Body of pancreas (tissue), 4 donors: ENCODE measurements at regions not wholly inside any gene's neighbourhood (a gene's known extent, or its start where the extent isn't known, plus 50 kb on each side); places are given as distances from the start of the nearest gene placed in this dataset.

Source experiments
- ATAC-seq: fragments of 150-250 bp; one replicate; pipeline ENCODE4 v1.9.1; 2016
- DNase-seq, 4 donors: peaks; one replicate each; pipeline ENCODE4 v3.0.0-alpha.2; 2019
- H3K27ac ChIP-seq, 4 donors: fragments of 200-600 bp; sonication (generic); 1 replicate in 3 of 4; 2 replicates in 1 of 4; pipeline versions ENCODE4 v1.5.1 to v1.6.1; 2016 to 2019; ENCODE audit warnings: mild to moderate bottlenecking in 1 of 4, mixed read lengths in 1 of 4, moderate library complexity in 1 of 4
- H3K27me3 ChIP-seq, 2 donors: fragments of 200-600 bp; sonication (generic); one replicate each; pipeline ENCODE4 v1.6.0; 2016; ENCODE audit warnings: mild to moderate bottlenecking in 1 of 2
- H3K36me3 ChIP-seq, 2 donors: fragments of 200-600 bp; sonication (generic); replicated peaks in 1 of 2; 2 replicates each; pipeline ENCODE4 v1.5.1; 2016; ENCODE audit warnings: low read depth in 2 of 2; ENCODE audit not compliant: insufficient read depth in 1 of 2
- H3K4me1 ChIP-seq: fragments of 200-600 bp; sonication (generic); one replicate; pipeline ENCODE4 v1.6.0; 2016
- H3K4me3 ChIP-seq, 2 donors: fragments of 200-600 bp; sonication (generic); 1 replicate in 1 of 2; 2 replicates in 1 of 2; pipeline ENCODE4 v1.5.1; 2016 to 2019
- H3K9me3 ChIP-seq, 3 donors: fragments of 200-600 bp; sonication (generic); 1 replicate in 2 of 3; 2 replicates in 1 of 3; pipeline ENCODE4 v1.5.1; 2016
- CTCF ChIP-seq, 7 experiments: fragments of 450-650 bp in 4 of 7; fragments of 200-600 bp in 3 of 7; sonication (generic) in 3 of 7; IDR thresholded peaks; one replicate each; pipeline ENCODE4 v1.5.1; 2016 to 2019; ENCODE audit warnings: antibody characterized with exemption in 7 of 7
- POLR2A ChIP-seq, 3 donors: fragments of 450-650 bp; IDR thresholded peaks; one replicate each; pipeline ENCODE4 v1.6.1; 2016; ENCODE audit warnings: antibody characterized with exemption in 3 of 3, mild to moderate bottlenecking in 2 of 3
- whole genome bisulfite sequencing, 2 donors: methylation state at CpG; one replicate each; pipeline ENCODE4 v1.1.5; 2017; 5-methylcytosine and 5-hydroxymethylcytosine counted together
- intact Hi-C: fragments of 100-400 bp; cut with DNase I; formaldehyde crosslinking; loops from one replicate; pipeline ENCODE4 v1.15.1; 2023

GRCh38 chr11:69406060-69406459 is 75.4 kb upstream of the LINC01488 start:
- DNase-seq (peak in 1 of 4 donors; percentile 0), ATAC-seq (no peak)
- Histone ChIP-seq H3K27ac (no peak overlapping the region), H3K4me1 (no peaks in the 10 kb centered on the region), H3K4me3 (no peak overlapping the region), H3K9me3 (no peaks in the 10 kb centered on the region), H3K27me3 (no peaks in the 10 kb centered on the region), H3K36me3 (no peaks in the 10 kb centered on the region)
- WGBS, 2 donors: 72 to 86% methylated on average over 3 of the region's 3 CpGs
- intact Hi-C loops: no loop called here
- TF ChIP-seq POLR2A (IDR thresholded peaks at IDR 0.05) (no peak), CTCF (IDR thresholded peaks at IDR 0.05) (no peak)

- no peaks in the 10 kb centered on the region for H3K9me3 ChIP-seq
- H3K27me3 ChIP-seq: no peaks in the 10 kb centered on the region
- no peak overlapping the region for H3K4me3 ChIP-seq
- peak; percentile 18 for ATAC-seq
- intact Hi-C loops: no loop called here
- WGBS, 2 donors: 43 to 55% methylated on average over 12 to 13 of the region's 13 CpGs
- no peak overlapping the region for H3K27ac ChIP-seq
- TF ChIP-seq CTCF (IDR thresholded peaks at IDR 0.05) (no peak), POLR2A (IDR thresholded peaks at IDR 0.05) (no peak)
- no peaks in the 10 kb centered on the region for H3K4me1 ChIP-seq
- no peaks in the 10 kb centered on the region for H3K36me3 ChIP-seq
- no peak for DNase-seq
Observed at GRCh38 chr11:69409812-69410645, 71.4 kb upstream of the LINC01488 start.

- Histone ChIP-seq H3K27ac (no peak overlapping the region), H3K4me1 (peaks cover 10% of the 10 kb centered on the region), H3K27me3 (no peaks in the 10 kb centered on the region), H3K4me3 (no peak overlapping the region), H3K36me3 (no peaks in the 10 kb centered on the region), H3K9me3 (no peaks in the 10 kb centered on the region)
- 72 to 79% methylated on average over 8 of the region's 8 CpGs for WGBS, 2 donors
- TF ChIP-seq CTCF (IDR thresholded peaks at IDR 0.05): no peak
- TF ChIP-seq POLR2A (IDR thresholded peaks at IDR 0.05): no peak
- no peak for ATAC-seq
- intact Hi-C loops: no loop called here
- DNase-seq: no peak
Observed at GRCh38 chr11:69411257-69411924, 70.1 kb upstream of the LINC01488 start.

- ATAC-seq: no peak
- no peak overlapping the region for H3K27ac ChIP-seq
- no peak for TF ChIP-seq POLR2A (IDR thresholded peaks at IDR 0.05)
- no peak for TF ChIP-seq CTCF (IDR thresholded peaks at IDR 0.05)
- peaks cover 24% of the 10 kb centered on the region for H3K4me1 ChIP-seq
- no peaks in the 10 kb centered on the region for H3K27me3 ChIP-seq
- no peaks in the 10 kb centered on the region for H3K36me3 ChIP-seq
- intact Hi-C loops: no loop called here
- H3K9me3 ChIP-seq: no peaks in the 10 kb centered on the region
- no peak for DNase-seq
- no peak overlapping the region for H3K4me3 ChIP-seq
- 87 to 88% methylated on average over 13 to 16 of the region's 16 CpGs for WGBS, 2 donors
Observed at GRCh38 chr11:69413015-69413801, 68.3 kb upstream of the LINC01488 start.
